Neural cell (in vitro differentiated cells): ENCODE measurements at regions not wholly inside any gene's neighbourhood (a gene's known extent, or its start where the extent isn't known, plus 50 kb on each side); places are given as distances from the start of the nearest gene placed in this dataset.

Experiments
- CTCF ChIP-seq: fragments of 450-650 bp; IDR thresholded peaks from 2 replicates; pipeline ENCODE4 v1.5.1; 2014; ENCODE audit warnings: antibody characterized with exemption, mild to moderate bottlenecking, moderate library complexity; ENCODE audit not compliant: poor library complexity, severe bottlenecking
- EP300 ChIP-seq: fragments of 450-650 bp; conservative IDR thresholded peaks from 2 replicates; pipeline ENCODE4 v1.6.1; 2014; ENCODE audit warnings: antibody characterized with exemption, mild to moderate bottlenecking, moderate library complexity; ENCODE audit not compliant: poor library complexity, severe bottlenecking
- EZH2 ChIP-seq: fragments of 200-600, 300-800 bp; shearing (Covaris generic), sonication (generic); IDR thresholded peaks from 2 replicates; pipeline ENCODE4 v1.6.1; 2014; ENCODE audit warnings: antibody characterized with exemption, low read length, borderline replicate concordance, mild to moderate bottlenecking; ENCODE audit not compliant: insufficient read depth, poor library complexity, severe bottlenecking
- MXI1 ChIP-seq: fragments of 450-650 bp; conservative IDR thresholded peaks from 2 replicates; pipeline ENCODE4 v1.6.1; 2014; ENCODE audit warnings: antibody characterized with exemption, mild to moderate bottlenecking; ENCODE audit not compliant: poor library complexity, severe bottlenecking
- POLR2AphosphoS5 ChIP-seq: IDR thresholded peaks from 2 replicates; pipeline ENCODE4 v1.6.1; 2012
- SMC3 ChIP-seq: fragments of 450-650 bp; conservative IDR thresholded peaks from 2 replicates; pipeline ENCODE4 v1.6.1; 2014; ENCODE audit warnings: antibody characterized with exemption, mild to moderate bottlenecking, moderate library complexity; ENCODE audit not compliant: poor library complexity
- TAF1 ChIP-seq: IDR thresholded peaks from 2 replicates; pipeline ENCODE4 v1.6.1; 2012; ENCODE audit warnings: low read depth
- TF ChIP-seq, protein P1 (sequence below): IDR thresholded peaks from 2 replicates; pipeline ENCODE4 v1.6.1; 2012; ENCODE audit warnings: borderline replicate concordance

- TF ChIP-seq EP300 (no peak), SMC3 (no peak), CTCF (no peak), EZH2 (no peak), MXI1 (no peak), TAF1 (no peak), POLR2AphosphoS5 (no peak)
- TF ChIP-seq, protein P1, sequence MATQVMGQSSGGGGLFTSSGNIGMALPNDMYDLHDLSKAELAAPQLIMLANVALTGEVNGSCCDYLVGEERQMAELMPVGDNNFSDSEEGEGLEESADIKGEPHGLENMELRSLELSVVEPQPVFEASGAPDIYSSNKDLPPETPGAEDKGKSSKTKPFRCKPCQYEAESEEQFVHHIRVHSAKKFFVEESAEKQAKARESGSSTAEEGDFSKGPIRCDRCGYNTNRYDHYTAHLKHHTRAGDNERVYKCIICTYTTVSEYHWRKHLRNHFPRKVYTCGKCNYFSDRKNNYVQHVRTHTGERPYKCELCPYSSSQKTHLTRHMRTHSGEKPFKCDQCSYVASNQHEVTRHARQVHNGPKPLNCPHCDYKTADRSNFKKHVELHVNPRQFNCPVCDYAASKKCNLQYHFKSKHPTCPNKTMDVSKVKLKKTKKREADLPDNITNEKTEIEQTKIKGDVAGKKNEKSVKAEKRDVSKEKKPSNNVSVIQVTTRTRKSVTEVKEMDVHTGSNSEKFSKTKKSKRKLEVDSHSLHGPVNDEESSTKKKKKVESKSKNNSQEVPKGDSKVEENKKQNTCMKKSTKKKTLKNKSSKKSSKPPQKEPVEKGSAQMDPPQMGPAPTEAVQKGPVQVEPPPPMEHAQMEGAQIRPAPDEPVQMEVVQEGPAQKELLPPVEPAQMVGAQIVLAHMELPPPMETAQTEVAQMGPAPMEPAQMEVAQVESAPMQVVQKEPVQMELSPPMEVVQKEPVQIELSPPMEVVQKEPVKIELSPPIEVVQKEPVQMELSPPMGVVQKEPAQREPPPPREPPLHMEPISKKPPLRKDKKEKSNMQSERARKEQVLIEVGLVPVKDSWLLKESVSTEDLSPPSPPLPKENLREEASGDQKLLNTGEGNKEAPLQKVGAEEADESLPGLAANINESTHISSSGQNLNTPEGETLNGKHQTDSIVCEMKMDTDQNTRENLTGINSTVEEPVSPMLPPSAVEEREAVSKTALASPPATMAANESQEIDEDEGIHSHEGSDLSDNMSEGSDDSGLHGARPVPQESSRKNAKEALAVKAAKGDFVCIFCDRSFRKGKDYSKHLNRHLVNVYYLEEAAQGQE, result no peak
Measured at GRCh38 chrX:15973946-15974345, 119.3 kb upstream of the AP1S2 start.
